ENCODE measurements at regions not wholly inside any gene's neighbourhood (a gene's known extent, or its start where the extent isn't known, plus 50 kb on each side); places are given as distances from the start of the nearest gene placed in this dataset.

- no peak for DNase-seq (ENCODE audit: low spot score)
Observed at GRCh38 chr2:21253311-21254027, 129.7 kb downstream of the TDRD15 start.

GRCh38 chr2:21254170-21254965 lies 130.6 kb downstream of the TDRD15 start:
- no peak for DNase-seq (ENCODE audit: low spot score)

- peak; percentile 42 for DNase-seq (ENCODE audit: low spot score)
Observed at GRCh38 chr2:21256006-21256405, 132.2 kb downstream of the TDRD15 start.

GRCh38 chr2:21257621-21258020 lies 133.9 kb downstream of the TDRD15 start:
- no peak for DNase-seq (ENCODE audit: low spot score)

- DNase-seq (ENCODE audit: low spot score) = no peak
Observed at GRCh38 chr2:21258082-21258481, 134.3 kb downstream of the TDRD15 start.

- DNase-seq (ENCODE audit: low spot score) = no peak
Observed at GRCh38 chr2:21260311-21260710, 136.5 kb downstream of the TDRD15 start.

GRCh38 chr2:21261591-21261990 lies 137.8 kb downstream of the TDRD15 start:
- DNase-seq (ENCODE audit: low spot score) = no peak

- DNase-seq (ENCODE audit: low spot score) = no peak
Observed at GRCh38 chr2:21262426-21262940, 138.7 kb downstream of the TDRD15 start.

- no peak for DNase-seq (ENCODE audit: low spot score)
Observed at GRCh38 chr2:21263622-21264021, 139.9 kb downstream of the TDRD15 start.

- DNase-seq (ENCODE audit: low spot score) = no peak
Observed at GRCh38 chr2:21265752-21266151, 142.0 kb downstream of the TDRD15 start.

GRCh38 chr2:21267232-21267835 lies 143.6 kb downstream of the TDRD15 start:
- DNase-seq (ENCODE audit: low spot score) = no peak

- DNase-seq (ENCODE audit: low spot score) = no peak
Observed at GRCh38 chr2:21268197-21268877, 144.6 kb downstream of the TDRD15 start.

- DNase-seq (ENCODE audit: low spot score) = no peak
Observed at GRCh38 chr2:21268878-21269224, 145.1 kb downstream of the TDRD15 start.

- no peak for DNase-seq (ENCODE audit: low spot score)
Observed at GRCh38 chr2:21269382-21269781, 145.6 kb downstream of the TDRD15 start.

GRCh38 chr2:21270083-21270491 lies 146.3 kb downstream of the TDRD15 start:
- no peak for DNase-seq (ENCODE audit: low spot score)

GRCh38 chr2:21270708-21271122 lies 146.9 kb downstream of the TDRD15 start:
- no peak for DNase-seq (ENCODE audit: low spot score)

GRCh38 chr2:21276163-21276562 lies 152.4 kb downstream of the TDRD15 start:
- DNase-seq (ENCODE audit: low spot score) = no peak

GRCh38 chr2:21277068-21278056 lies 153.6 kb downstream of the TDRD15 start:
- no peak for DNase-seq (ENCODE audit: low spot score)

GRCh38 chr2:21279525-21279924 lies 155.8 kb downstream of the TDRD15 start:
- DNase-seq (ENCODE audit: low spot score) = no peak

- no peak for DNase-seq (ENCODE audit: low spot score)
Observed at GRCh38 chr2:21280793-21281192, 157.0 kb downstream of the TDRD15 start.

GRCh38 chr2:21281384-21281783 lies 157.6 kb downstream of the TDRD15 start:
- no peak for DNase-seq (ENCODE audit: low spot score)

Data from SW480 (cell line).